HEK293 (cell line): ENCODE measurements at regions not wholly inside any gene's neighbourhood (a gene's known extent, or its start where the extent isn't known, plus 50 kb on each side); places are given as distances from the start of the nearest gene placed in this dataset.

Source experiments
- CTCF ChIA-PET: fragments of 350-600 bp; formaldehyde crosslinking; extraction: SDS; loops from one replicate; lab custom pipeline; 2021; ENCODE audit warnings: antibody characterized with exemption; lab: Yijun Ruan, JAX
- POLR2A ChIA-PET: fragments of 300-600 bp; formaldehyde crosslinking; extraction: SDS; loops from one replicate; lab custom pipeline; 2020; ENCODE audit warnings: antibody characterized with exemption, inconsistent platforms; lab: Yijun Ruan, JAX
- H3K27ac ChIP-seq: fragments of 200-500 bp; sonication (Bioruptor generic); 2 replicates; pipeline ENCODE4 v1.5.1; 2014; ENCODE audit warnings: low read depth, low read length, control low read depth, inconsistent platforms; ENCODE audit errors: extremely low read depth
- H3K36me3 ChIP-seq, 2 experiments: fragments of 200-500 bp in 1 of 2; sonication (Bioruptor generic) in 1 of 2; 1 replicate in 1 of 2; 2 replicates in 1 of 2; pipeline ENCODE4 v1.5.1; 2014 to 2017; ENCODE audit warnings: inconsistent platforms in 2 of 2, low read length in 2 of 2; ENCODE audit not compliant: control insufficient read depth in 2 of 2, insufficient read depth in 1 of 2
- H3K4me1 ChIP-seq: fragments of 200-500 bp; sonication (Bioruptor generic); 2 replicates; pipeline ENCODE4 v1.5.1; 2014; ENCODE audit warnings: mild to moderate bottlenecking, low read length, inconsistent platforms; ENCODE audit not compliant: control insufficient read depth, insufficient read depth
- H3K4me3 ChIP-seq: 2 replicates; pipeline ENCODE4 v1.5.1; 2011; ENCODE audit warnings: low read depth, mild to moderate bottlenecking, control low read depth, low read length, moderate library complexity
- H3K9me3 ChIP-seq: fragments of 200-500 bp; sonication (Bioruptor generic); 2 replicates; pipeline ENCODE4 v1.5.1; 2014; ENCODE audit warnings: low read depth, low read length, inconsistent platforms; ENCODE audit not compliant: control insufficient read depth, insufficient read depth
- FEZF1 ChIP-seq: fragments of 450-650 bp; formaldehyde crosslinking; IDR thresholded peaks from 2 replicates; pipeline ENCODE4 v1.5.1; 2016; ENCODE audit warnings: missing biosample characterization, missing genetic modification characterization
- GLIS1 ChIP-seq: fragments of 450-650 bp; formaldehyde crosslinking; IDR thresholded peaks from 2 replicates; pipeline ENCODE4 v1.5.1; 2016; ENCODE audit warnings: missing biosample characterization, missing genetic modification characterization
- KLF10 ChIP-seq: fragments of 450-650 bp; IDR thresholded peaks from 2 replicates; pipeline ENCODE4 v1.5.1; 2018; ENCODE audit warnings: missing biosample characterization, mild to moderate bottlenecking, missing genetic modification characterization
- REPIN1 ChIP-seq: fragments of 450-650 bp; formaldehyde crosslinking; IDR thresholded peaks from 2 replicates; pipeline ENCODE4 v1.5.1; 2017; ENCODE audit warnings: missing biosample characterization, missing genetic modification characterization, low read depth
- SP2 ChIP-seq: fragments of 450-650 bp; formaldehyde crosslinking; IDR thresholded peaks from 2 replicates; pipeline ENCODE4 v1.5.1; 2016; ENCODE audit warnings: missing biosample characterization, missing genetic modification characterization
- ZBTB48 ChIP-seq: fragments of 450-650 bp; formaldehyde crosslinking; IDR thresholded peaks from 2 replicates; pipeline ENCODE4 v1.5.1; 2016; ENCODE audit warnings: missing biosample characterization, missing genetic modification characterization
- ZNF133 ChIP-seq: fragments of 450-650 bp; formaldehyde crosslinking; IDR thresholded peaks from 2 replicates; pipeline ENCODE4 v1.5.1; 2016; ENCODE audit warnings: missing biosample characterization, missing genetic modification characterization
- ZNF155 ChIP-seq: fragments of 450-650 bp; formaldehyde crosslinking; IDR thresholded peaks from 2 replicates; pipeline ENCODE4 v1.5.1; 2016; ENCODE audit warnings: missing biosample characterization, missing genetic modification characterization
- ZNF223 ChIP-seq: fragments of 450-650 bp; formaldehyde crosslinking; IDR thresholded peaks from 2 replicates; pipeline ENCODE4 v1.5.1; 2016; ENCODE audit warnings: missing biosample characterization, missing genetic modification characterization
- ZNF24 ChIP-seq: fragments of 450-650 bp; formaldehyde crosslinking; IDR thresholded peaks from 2 replicates; pipeline ENCODE4 v1.5.1; 2016; ENCODE audit warnings: missing biosample characterization, missing genetic modification characterization
- ZNF248 ChIP-seq: fragments of 450-650 bp; formaldehyde crosslinking; IDR thresholded peaks from 2 replicates; pipeline ENCODE4 v1.5.1; 2017; ENCODE audit warnings: missing biosample characterization, missing genetic modification characterization
- ZNF37A ChIP-seq: fragments of 450-650 bp; IDR thresholded peaks from 2 replicates; pipeline ENCODE4 v1.5.1; 2018; ENCODE audit warnings: missing biosample characterization, missing genetic modification characterization
- ZNF48 ChIP-seq: fragments of 450-650 bp; formaldehyde crosslinking; IDR thresholded peaks from 2 replicates; pipeline ENCODE4 v1.5.1; 2016; ENCODE audit warnings: missing biosample characterization, missing genetic modification characterization
- ZNF521 ChIP-seq: fragments of 450-650 bp; formaldehyde crosslinking; IDR thresholded peaks from 2 replicates; pipeline ENCODE4 v1.5.1; 2017; ENCODE audit warnings: missing biosample characterization, mild to moderate bottlenecking, missing genetic modification characterization
- ZNF629 ChIP-seq: fragments of 450-650 bp; formaldehyde crosslinking; IDR thresholded peaks from 2 replicates; pipeline ENCODE4 v1.5.1; 2017; ENCODE audit warnings: missing biosample characterization, missing genetic modification characterization
- ZNF837 ChIP-seq: fragments of 450-650 bp; formaldehyde crosslinking; IDR thresholded peaks from 2 replicates; pipeline ENCODE4 v1.5.1; 2016; ENCODE audit warnings: missing biosample characterization, missing genetic modification characterization
- ZSCAN30 ChIP-seq: fragments of 450-650 bp; IDR thresholded peaks from 2 replicates; pipeline ENCODE4 v1.5.1; 2018; ENCODE audit warnings: missing biosample characterization, mild to moderate bottlenecking, missing genetic modification characterization, moderate library complexity
- TF ChIP-seq, protein P1 (sequence below): fragments of 450-650 bp; formaldehyde crosslinking; IDR thresholded peaks from 2 replicates; pipeline ENCODE4 v1.5.1; 2016; ENCODE audit warnings: missing biosample characterization, missing genetic modification characterization
- TF ChIP-seq, protein P2 (sequence below): fragments of 450-650 bp; formaldehyde crosslinking; IDR thresholded peaks from 2 replicates; pipeline ENCODE4 v1.5.1; 2016; ENCODE audit warnings: missing biosample characterization, missing genetic modification characterization
- TF ChIP-seq, protein P3 (sequence below): fragments of 450-650 bp; formaldehyde crosslinking; IDR thresholded peaks from 2 replicates; pipeline ENCODE4 v1.5.1; 2016; ENCODE audit warnings: missing biosample characterization, missing genetic modification characterization
- TF ChIP-seq, protein P4 (sequence below): fragments of 450-650 bp; formaldehyde crosslinking; conservative IDR thresholded peaks from 2 replicates; pipeline ENCODE4 v1.5.1; 2016; ENCODE audit warnings: low read depth, missing biosample characterization, missing genetic modification characterization

DNA sequence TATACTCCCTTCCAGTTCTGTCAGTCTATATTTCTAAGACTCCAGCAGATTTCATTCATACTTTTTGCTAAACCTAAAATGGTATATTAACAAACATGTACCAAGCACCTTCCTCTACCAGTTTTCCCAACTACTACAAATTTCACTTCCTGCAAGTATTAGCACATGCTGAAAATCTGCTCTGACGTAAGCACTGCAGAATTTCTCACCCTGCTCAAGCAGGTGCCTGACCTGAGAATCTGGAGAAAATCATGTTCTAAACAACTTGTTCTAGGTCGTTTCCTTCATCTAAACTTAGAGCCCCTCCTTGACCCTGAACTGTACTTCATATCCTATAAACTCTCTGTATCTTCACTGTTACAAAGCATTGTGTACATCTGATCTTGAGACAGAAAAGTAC lies 380.7 kb upstream of the NOCT start (continued):
- TF ChIP-seq ZNF223 (tag by site-specific recombination) (no peak), SP2 (tag by site-specific recombination) (no peak), REPIN1 (tag by site-specific recombination) (no peak)

DNA sequence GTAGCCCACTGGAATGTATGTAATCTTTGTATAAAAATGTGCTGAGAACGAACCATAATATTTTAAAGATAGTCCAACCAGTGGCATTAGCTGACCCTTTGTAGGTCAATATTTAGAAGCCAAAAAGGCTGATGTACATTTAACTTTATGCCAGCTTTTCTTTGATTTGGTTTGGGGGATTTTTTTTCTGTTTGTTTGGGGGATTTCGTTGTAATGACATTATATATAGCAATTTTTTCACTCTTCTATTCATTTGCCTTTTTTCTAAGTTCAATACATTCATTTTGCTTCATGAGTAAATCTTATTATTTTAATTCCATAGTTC lies 382.0 kb upstream of the NOCT start:
- no peak for TF ChIP-seq ZNF37A (tag by site-specific recombination)
- no peaks in the 10 kb centered on the region for H3K36me3 ChIP-seq
- no peak overlapping the region for H3K4me3 ChIP-seq
- ChIA-PET CTCF (no interaction called here), POLR2A (no interaction called here)
- H3K9me3 ChIP-seq = no peaks in the 10 kb centered on the region
- no peak overlapping the region for H3K27ac ChIP-seq
- no peaks in the 10 kb centered on the region for H3K4me1 ChIP-seq

DNA sequence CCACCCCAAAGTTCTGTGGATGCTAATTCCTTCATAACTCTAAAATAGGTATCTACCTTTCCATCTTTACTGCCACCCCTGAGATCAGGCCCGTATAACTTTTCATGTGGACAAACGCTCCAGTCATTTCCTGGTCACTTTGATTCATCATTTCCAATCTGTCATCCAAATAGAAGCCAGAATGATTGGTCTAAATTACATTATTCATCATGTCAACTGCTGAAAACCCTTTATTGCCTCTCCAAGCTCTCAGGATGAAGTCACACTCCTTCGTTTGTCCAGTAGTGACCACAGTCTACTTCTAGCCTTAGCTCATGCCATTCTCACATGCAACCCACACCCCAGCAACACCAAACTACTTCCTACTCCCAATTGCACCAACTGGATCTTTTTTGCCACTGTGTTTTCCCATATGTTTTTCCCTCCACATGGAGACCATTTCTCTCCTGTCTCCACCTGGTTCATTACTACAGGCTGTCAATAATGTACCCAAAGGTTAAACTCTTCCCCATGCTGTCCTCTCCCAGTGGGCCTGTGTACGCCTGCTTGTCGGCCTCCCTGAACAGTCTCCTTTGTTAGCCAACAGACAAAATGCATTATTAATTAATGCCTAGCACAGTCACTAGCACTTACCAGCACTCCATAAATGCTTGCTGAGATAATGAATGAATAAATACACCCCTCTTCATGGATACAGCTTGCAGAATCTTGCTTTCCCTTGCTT lies 382.6 kb upstream of the NOCT start:
- ChIA-PET POLR2A (no interaction called here), CTCF (no interaction called here)
- no peaks in the 10 kb centered on the region for H3K36me3 ChIP-seq
- no peaks in the 10 kb centered on the region for H3K9me3 ChIP-seq
- TF ChIP-seq ZNF521 (tag by site-specific recombination) = no peak
- no peak for TF ChIP-seq KLF10
- TF ChIP-seq ZNF837 (tag by site-specific recombination) = no peak
- TF ChIP-seq ZSCAN30 (tag by site-specific recombination) = no peak
- no peak for TF ChIP-seq ZNF24 (tag by site-specific recombination)
- TF ChIP-seq, protein P1, sequence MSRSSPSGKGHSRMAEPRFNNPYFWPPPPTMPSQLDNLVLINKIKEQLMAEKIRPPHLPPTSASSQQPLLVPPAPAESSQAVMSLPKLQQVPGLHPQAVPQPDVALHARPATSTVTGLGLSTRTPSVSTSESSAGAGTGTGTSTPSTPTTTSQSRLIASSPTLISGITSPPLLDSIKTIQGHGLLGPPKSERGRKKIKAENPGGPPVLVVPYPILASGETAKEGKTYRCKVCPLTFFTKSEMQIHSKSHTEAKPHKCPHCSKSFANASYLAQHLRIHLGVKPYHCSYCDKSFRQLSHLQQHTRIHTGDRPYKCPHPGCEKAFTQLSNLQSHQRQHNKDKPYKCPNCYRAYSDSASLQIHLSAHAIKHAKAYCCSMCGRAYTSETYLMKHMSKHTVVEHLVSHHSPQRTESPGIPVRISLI (tag by site-specific recombination) = no peak
- TF ChIP-seq ZNF133 = no peak
- no peak for TF ChIP-seq FEZF1 (tag by site-specific recombination)
- no peak for TF ChIP-seq ZNF155 (tag by site-specific recombination)
- TF ChIP-seq, protein P2, sequence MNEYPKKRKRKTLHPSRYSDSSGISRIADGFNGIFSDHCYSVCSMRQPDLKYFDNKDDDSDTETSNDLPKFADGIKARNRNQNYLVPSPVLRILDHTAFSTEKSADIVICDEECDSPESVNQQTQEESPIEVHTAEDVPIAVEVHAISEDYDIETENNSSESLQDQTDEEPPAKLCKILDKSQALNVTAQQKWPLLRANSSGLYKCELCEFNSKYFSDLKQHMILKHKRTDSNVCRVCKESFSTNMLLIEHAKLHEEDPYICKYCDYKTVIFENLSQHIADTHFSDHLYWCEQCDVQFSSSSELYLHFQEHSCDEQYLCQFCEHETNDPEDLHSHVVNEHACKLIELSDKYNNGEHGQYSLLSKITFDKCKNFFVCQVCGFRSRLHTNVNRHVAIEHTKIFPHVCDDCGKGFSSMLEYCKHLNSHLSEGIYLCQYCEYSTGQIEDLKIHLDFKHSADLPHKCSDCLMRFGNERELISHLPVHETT (tag by site-specific recombination) = no peak
- no peak for TF ChIP-seq ZNF629 (tag by site-specific recombination)
- TF ChIP-seq ZBTB48 = no peak
- TF ChIP-seq, protein P3, sequence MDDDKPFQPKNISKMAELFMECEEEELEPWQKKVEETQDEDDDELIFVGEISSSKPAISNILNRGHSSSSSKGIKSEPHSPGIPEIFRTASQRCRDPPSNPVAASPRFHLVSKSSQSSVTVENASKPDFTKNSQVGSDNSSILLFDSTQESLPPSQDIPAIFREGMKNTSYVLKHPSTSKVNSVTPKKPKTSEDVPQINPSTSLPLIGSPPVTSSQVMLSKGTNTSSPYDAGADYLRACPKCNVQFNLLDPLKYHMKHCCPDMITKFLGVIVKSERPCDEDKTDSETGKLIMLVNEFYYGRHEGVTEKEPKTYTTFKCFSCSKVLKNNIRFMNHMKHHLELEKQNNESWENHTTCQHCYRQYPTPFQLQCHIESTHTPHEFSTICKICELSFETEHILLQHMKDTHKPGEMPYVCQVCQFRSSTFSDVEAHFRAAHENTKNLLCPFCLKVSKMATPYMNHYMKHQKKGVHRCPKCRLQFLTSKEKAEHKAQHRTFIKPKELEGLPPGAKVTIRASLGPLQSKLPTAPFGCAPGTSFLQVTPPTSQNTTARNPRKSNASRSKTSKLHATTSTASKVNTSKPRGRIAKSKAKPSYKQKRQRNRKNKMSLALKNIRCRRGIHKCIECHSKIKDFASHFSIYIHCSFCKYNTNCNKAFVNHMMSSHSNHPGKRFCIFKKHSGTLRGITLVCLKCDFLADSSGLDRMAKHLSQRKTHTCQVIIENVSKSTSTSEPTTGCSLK (tag by site-specific recombination) = no peak
- TF ChIP-seq, protein P4, sequence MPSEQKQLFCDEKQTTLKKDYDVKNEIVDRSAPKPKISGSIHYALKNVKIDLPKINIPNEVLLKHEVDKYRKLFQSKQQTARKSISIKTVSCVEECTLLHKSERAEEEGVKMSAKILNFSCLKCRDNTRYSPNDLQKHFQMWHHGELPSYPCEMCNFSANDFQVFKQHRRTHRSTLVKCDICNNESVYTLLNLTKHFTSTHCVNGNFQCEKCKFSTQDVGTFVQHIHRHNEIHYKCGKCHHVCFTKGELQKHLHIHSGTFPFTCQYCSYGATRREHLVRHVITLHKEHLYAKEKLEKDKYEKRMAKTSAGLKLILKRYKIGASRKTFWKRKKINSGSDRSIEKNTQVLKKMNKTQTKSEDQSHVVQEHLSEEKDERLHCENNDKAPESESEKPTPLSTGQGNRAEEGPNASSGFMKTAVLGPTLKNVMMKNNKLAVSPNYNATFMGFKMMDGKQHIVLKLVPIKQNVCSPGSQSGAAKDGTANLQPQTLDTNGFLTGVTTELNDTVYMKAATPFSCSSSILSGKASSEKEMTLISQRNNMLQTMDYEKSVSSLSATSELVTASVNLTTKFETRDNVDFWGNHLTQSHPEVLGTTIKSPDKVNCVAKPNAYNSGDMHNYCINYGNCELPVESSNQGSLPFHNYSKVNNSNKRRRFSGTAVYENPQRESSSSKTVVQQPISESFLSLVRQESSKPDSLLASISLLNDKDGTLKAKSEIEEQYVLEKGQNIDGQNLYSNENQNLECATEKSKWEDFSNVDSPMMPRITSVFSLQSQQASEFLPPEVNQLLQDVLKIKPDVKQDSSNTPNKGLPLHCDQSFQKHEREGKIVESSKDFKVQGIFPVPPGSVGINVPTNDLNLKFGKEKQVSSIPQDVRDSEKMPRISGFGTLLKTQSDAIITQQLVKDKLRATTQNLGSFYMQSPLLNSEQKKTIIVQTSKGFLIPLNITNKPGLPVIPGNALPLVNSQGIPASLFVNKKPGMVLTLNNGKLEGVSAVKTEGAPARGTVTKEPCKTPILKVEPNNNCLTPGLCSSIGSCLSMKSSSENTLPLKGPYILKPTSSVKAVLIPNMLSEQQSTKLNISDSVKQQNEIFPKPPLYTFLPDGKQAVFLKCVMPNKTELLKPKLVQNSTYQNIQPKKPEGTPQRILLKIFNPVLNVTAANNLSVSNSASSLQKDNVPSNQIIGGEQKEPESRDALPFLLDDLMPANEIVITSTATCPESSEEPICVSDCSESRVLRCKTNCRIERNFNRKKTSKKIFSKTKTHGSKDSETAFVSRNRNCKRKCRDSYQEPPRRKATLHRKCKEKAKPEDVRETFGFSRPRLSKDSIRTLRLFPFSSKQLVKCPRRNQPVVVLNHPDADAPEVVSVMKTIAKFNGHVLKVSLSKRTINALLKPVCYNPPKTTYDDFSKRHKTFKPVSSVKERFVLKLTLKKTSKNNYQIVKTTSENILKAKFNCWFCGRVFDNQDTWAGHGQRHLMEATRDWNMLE (tag by site-specific recombination) = no peak
- no peak for TF ChIP-seq ZNF248 (tag by site-specific recombination)
- no peak for TF ChIP-seq GLIS1 (tag by site-specific recombination)
- no peak for TF ChIP-seq ZNF48 (tag by site-specific recombination)
- no peak overlapping the region for H3K27ac ChIP-seq
- H3K4me1 ChIP-seq = no peaks in the 10 kb centered on the region
- H3K4me3 ChIP-seq = no peak overlapping the region
